Prostate gland (tissue), 2 donors: ENCODE measurements at regions not wholly inside any gene's neighbourhood (a gene's known extent, or its start where the extent isn't known, plus 50 kb on each side); places are given as distances from the start of the nearest gene placed in this dataset.
"Not testable (repeated sequence)": the region's sequence is repeated elsewhere in the genome, so short reads cannot be mapped to it uniquely, and the experiment has no call there.

ENCODE experiments used
- DNase-seq: peaks from one replicate; pipeline ENCODE4 v3.0.0-alpha.2; 2019; ENCODE audit warnings: low spot score
- H3K27ac ChIP-seq, 2 donors: fragments of 200-600 bp; sonication (generic); 2 replicates each; pipeline ENCODE4 v1.5.1; 2017 to 2019
- H3K27me3 ChIP-seq: fragments of 200-600 bp; sonication (generic); replicated peaks from 2 replicates; pipeline ENCODE4 v1.5.1; 2019; ENCODE audit not compliant: insufficient read depth
- H3K36me3 ChIP-seq, 2 donors: fragments of 200-600 bp; sonication (generic); 1 replicate in 1 of 2; 2 replicates in 1 of 2; pipeline versions ENCODE4 v1.5.1 to v1.8.1; 2017 to 2019
- H3K4me1 ChIP-seq: fragments of 200-600 bp; sonication (generic); replicated peaks from 2 replicates; pipeline ENCODE4 v1.5.1; 2019
- H3K4me3 ChIP-seq, 2 donors: fragments of 200-600 bp; sonication (generic); 2 replicates each; pipeline ENCODE4 v1.5.1; 2017 to 2019
- H3K9me3 ChIP-seq: fragments of 200-600 bp; sonication (generic); 2 replicates; pipeline ENCODE4 v1.5.1; 2017
- POLR2A ChIP-seq: fragments of 450-650 bp; IDR thresholded peaks from one replicate; pipeline ENCODE4 v1.6.1; 2016; ENCODE audit warnings: antibody characterized with exemption, mild to moderate bottlenecking
- POLR2AphosphoS5 ChIP-seq: sonication (generic); formaldehyde crosslinking; IDR thresholded peaks from one replicate; pipeline ENCODE4 v1.6.1; 2017; ENCODE audit warnings: antibody characterized with exemption
- WGBS: methylation state at CpG from one replicate; pipeline ENCODE4 v1.1.5; 2018; 5-methylcytosine and 5-hydroxymethylcytosine counted together
- intact Hi-C: fragments of 100-400 bp; cut with DNase I; formaldehyde crosslinking; loops from one replicate; pipeline ENCODE4 v1.14.2; 2022
- TF ChIP-seq, protein P1 (sequence below), 4 experiments: fragments of 200-600 bp in 2 of 4; fragments of 450-650 bp in 2 of 4; sonication (generic) in 2 of 4; IDR thresholded peaks; 1 replicate in 3 of 4; 2 replicates in 1 of 4; pipeline ENCODE4 v1.5.1; 2016 to 2019; ENCODE audit warnings: antibody characterized with exemption in 4 of 4, mild to moderate bottlenecking in 2 of 4, moderate library complexity in 2 of 4

DNA sequence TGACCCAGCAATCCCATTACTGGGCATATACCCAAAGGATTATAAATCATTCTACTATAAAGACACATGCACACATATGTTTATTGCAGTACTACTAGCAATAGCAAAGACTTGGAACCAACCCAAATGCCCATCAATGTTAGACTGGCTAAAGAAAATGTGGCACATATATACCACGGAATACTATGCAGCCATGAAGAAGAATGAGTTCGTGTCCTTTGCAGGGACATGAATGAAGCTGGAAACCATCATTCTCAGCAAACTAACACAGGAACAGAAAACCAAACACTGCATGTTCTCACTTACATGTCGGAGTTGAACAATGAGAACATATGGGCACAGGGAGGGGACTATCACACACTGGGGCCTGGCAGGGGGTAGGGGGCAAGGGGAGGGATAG lies 183.0 kb downstream of the HACE1 start:
- WGBS = 93% methylated on average over 3 of the region's 3 CpGs
- H3K4me1 ChIP-seq, H3K27ac ChIP-seq, intact Hi-C loops, H3K4me3 ChIP-seq, DNase-seq, H3K27me3 ChIP-seq, H3K36me3 ChIP-seq, H3K9me3 ChIP-seq: not testable (repeated sequence)

DNA sequence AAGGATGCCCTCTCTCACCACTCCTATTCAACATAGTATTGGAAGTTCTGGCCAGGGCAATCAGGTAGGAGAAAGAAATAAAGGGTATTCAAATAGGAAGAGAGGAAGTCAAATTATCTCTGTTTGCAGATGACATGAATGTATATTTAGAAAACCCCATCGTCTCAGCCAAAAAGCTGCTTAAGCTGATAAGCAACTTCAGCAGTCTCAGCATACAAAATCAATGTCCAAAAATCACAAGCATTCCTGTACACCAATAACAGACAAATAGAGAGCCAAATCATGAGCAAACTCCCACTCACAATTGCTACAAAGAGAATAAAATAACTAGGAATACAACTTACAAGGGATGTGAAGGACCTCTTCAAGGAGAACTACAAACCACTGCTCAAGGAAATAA lies 184.6 kb downstream of the HACE1 start:
- H3K4me1 ChIP-seq, H3K36me3 ChIP-seq, intact Hi-C loops, H3K27ac ChIP-seq, H3K4me3 ChIP-seq, H3K9me3 ChIP-seq, DNase-seq, H3K27me3 ChIP-seq: not testable (repeated sequence)
- WGBS = 94% methylated on average over 1 of the region's 1 CpG

DNA sequence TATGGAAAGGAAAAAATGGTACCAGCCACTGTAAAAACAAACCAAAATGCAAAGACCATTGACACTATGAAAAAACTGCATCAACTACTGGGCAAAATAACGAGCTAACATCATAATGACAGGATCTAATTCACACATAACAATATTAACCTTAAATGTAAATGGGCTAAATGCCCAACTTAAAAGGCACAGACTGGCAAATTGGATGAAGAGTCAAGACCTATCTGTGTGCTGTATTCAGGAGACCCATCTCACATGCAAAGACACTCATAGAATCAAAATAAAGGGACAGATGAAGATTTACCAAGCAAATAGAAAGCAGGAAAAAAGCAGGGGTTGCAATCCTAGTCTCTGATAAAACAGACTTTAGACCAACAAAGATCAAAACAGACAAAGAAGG lies 186.6 kb downstream of the HACE1 start:
- intact Hi-C loops, H3K4me3 ChIP-seq, DNase-seq, H3K27ac ChIP-seq, H3K27me3 ChIP-seq, H3K9me3 ChIP-seq, H3K4me1 ChIP-seq, H3K36me3 ChIP-seq: not testable (repeated sequence)
- WGBS = 64% methylated on average over 1 of the region's 1 CpG

DNA sequence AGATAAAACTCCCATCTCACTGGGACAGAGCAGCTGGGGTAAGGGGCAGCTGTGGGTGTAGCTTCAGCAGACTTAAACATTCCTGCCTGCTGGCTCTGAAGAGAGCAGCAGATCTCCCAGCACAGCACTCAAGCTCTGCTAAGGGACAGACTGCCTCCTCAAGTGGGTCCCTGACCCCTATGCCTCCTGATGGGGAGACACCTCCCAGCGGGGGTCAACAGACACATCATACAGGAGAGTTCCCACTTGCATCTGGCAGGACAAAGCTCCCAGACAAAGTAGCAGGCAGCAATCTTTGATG lies 188.2 kb downstream of the HACE1 start:
- H3K27ac ChIP-seq, H3K9me3 ChIP-seq, DNase-seq, H3K36me3 ChIP-seq, H3K27me3 ChIP-seq, intact Hi-C loops, H3K4me3 ChIP-seq, H3K4me1 ChIP-seq: not testable (repeated sequence)
- 83% methylated on average over 1 of the region's 1 CpG for WGBS

DNA sequence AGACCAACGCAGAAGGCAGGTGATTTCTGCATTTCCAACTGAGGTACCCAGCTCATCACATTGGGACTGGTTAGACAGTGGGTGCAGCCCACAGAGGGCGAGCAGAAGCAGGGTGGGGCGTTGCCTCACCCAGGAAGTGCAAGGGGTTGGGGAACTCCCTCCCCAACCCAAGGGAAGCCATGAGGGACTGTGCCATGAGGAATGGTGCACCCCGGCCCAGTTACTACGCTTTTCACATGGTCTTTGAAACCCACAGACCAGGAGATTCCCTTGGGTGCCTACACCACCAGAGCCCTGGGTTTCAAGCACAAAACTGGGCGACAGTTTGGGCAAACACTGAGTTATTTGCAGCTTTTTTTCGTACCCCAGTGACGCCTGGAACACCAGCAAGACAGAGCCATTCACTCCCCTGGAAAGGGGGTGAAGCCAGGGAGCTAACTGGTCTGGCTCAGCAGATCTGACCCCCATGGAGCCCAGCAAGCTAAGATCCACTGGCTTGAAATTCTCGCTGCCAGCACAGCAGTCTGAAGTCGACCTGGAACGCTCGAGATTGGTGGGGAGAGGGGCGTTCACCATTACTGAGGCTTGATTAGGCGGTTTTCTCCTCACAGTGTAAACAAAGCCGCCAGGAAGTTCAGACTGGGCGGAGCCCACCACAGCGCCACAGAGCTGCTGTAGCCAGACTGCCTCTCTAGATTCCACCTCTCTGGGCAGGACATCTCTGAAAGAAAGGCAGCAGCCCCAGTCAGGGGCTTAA lies 188.7 kb downstream of the HACE1 start:
- H3K4me1 ChIP-seq, H3K36me3 ChIP-seq, H3K9me3 ChIP-seq, H3K27ac ChIP-seq, DNase-seq, H3K27me3 ChIP-seq, H3K4me3 ChIP-seq, intact Hi-C loops: not testable (repeated sequence)
- WGBS = 80% methylated on average over 17 of the region's 17 CpGs

DNA sequence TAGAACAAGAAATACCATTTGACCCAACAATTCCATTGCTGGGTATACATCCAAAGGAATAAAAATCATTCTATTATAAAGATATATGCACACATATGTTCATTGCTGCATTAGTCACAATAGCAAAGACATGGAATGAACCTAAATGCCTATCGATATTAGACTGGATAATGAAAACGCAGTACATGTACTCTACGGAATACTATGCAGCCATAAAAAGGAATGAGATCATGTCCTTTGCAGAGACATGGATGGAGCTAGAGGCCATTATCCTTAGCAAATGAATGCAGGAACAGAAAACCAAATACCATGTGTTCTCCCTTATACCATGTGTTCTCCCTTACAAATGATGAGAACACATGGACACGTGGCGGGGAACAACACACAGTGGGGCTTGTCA lies 190.2 kb downstream of the HACE1 start:
- Histone ChIP-seq H3K27me3 (no peaks in the 10 kb centered on the region), H3K4me1 (no peaks in the 10 kb centered on the region), H3K27ac (no peak overlapping the region), H3K36me3 (no peaks in the 10 kb centered on the region), H3K9me3 (no peaks in the 10 kb centered on the region), H3K4me3 (no peak overlapping the region)
- no peak for TF ChIP-seq POLR2A
- TF ChIP-seq, protein P1, sequence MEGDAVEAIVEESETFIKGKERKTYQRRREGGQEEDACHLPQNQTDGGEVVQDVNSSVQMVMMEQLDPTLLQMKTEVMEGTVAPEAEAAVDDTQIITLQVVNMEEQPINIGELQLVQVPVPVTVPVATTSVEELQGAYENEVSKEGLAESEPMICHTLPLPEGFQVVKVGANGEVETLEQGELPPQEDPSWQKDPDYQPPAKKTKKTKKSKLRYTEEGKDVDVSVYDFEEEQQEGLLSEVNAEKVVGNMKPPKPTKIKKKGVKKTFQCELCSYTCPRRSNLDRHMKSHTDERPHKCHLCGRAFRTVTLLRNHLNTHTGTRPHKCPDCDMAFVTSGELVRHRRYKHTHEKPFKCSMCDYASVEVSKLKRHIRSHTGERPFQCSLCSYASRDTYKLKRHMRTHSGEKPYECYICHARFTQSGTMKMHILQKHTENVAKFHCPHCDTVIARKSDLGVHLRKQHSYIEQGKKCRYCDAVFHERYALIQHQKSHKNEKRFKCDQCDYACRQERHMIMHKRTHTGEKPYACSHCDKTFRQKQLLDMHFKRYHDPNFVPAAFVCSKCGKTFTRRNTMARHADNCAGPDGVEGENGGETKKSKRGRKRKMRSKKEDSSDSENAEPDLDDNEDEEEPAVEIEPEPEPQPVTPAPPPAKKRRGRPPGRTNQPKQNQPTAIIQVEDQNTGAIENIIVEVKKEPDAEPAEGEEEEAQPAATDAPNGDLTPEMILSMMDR (IDR thresholded peaks at IDR 0.05) = no peak
- no peak for TF ChIP-seq POLR2AphosphoS5
- intact Hi-C loops = no loop called here
- DNase-seq = no peak
- 98% methylated on average over 5 of the region's 5 CpGs for WGBS

DNA sequence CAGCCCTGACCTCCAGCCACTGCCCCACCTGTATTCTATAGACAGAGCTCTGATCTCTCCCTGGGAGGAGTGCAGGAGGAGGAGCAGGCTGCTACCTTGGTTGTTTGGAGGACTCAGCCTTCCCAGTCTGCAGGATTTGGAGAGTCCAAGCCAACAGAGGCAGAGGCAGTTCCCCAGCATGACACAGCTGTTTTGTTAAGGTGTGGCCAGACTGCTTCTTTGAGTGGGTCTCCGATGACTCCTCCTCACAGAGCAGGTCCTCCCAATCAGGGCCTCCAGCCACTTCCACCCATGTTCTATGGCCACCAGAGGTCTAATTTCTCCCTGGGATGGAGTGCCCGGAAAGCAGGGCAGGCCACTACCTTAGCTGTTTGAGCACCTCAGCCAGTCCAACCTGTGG lies 203.5 kb downstream of the HACE1 start:
- H3K4me1 ChIP-seq = no peaks in the 10 kb centered on the region
- no peak overlapping the region for H3K27ac ChIP-seq
- intact Hi-C loops = no loop called here
- H3K4me3 ChIP-seq = no peak overlapping the region
- no peaks in the 10 kb centered on the region for H3K36me3 ChIP-seq
- H3K27me3 ChIP-seq = no peaks in the 10 kb centered on the region
- TF ChIP-seq POLR2A (no peak), POLR2AphosphoS5 (no peak)
- TF ChIP-seq, protein P1 (IDR thresholded peaks at IDR 0.05) = no peak
- DNase-seq = no peak
- 84% methylated on average over 2 of the region's 2 CpGs for WGBS
- H3K9me3 ChIP-seq = no peaks in the 10 kb centered on the region
